CD4-positive, alpha-beta T cell (primary cell): ENCODE measurements at regions not wholly inside any gene's neighbourhood (a gene's known extent, or its start where the extent isn't known, plus 50 kb on each side); places are given as distances from the start of the nearest gene placed in this dataset.

Experiments used
- ATAC-seq: fragments of 200-7000 bp; cut with Tn5 transposase; one replicate; pipeline ENCODE4 v1.10.0; 2022; ENCODE audit warnings: mild to moderate bottlenecking; ENCODE audit not compliant: poor library complexity
- CTCF ChIA-PET: fragments of 350-600 bp; sonication (Branson Sonifier 250); formaldehyde crosslinking; loops from one replicate; lab custom pipeline; 2021; ENCODE audit warnings: antibody characterized with exemption, inconsistent platforms; lab: Charles Lee
- POLR2A ChIA-PET: fragments of 350-600 bp; sonication (Branson Sonifier 250); formaldehyde crosslinking; loops from one replicate; lab custom pipeline; 2021; ENCODE audit warnings: antibody characterized with exemption, inconsistent platforms; lab: Charles Lee
- DNase-seq, 14 experiments: peaks; one replicate each; pipeline ENCODE4 v3.0.0-alpha.2; 2013 to 2020; ENCODE audit warnings: mixed read lengths in 2 of 14
- H3K27ac ChIP-seq, 2 donors: one replicate each; pipeline versions ENCODE4 v1.5.1 to v1.7.0; 2013; ENCODE audit warnings: low read length in 2 of 2, low read depth in 1 of 2, mild to moderate bottlenecking in 1 of 2
- H3K27me3 ChIP-seq, 2 experiments: 1 replicate in 1 of 2; 2 replicates in 1 of 2; pipeline versions ENCODE4 v1.6.1 to v1.7.0; 2013; ENCODE audit warnings: low read length in 2 of 2, control low read depth in 1 of 2, mild to moderate bottlenecking in 1 of 2, moderate library complexity in 1 of 2; ENCODE audit not compliant: insufficient read depth in 2 of 2, control insufficient read depth in 1 of 2
- H3K36me3 ChIP-seq: one replicate; pipeline ENCODE4 v1.6.1; 2013; ENCODE audit warnings: low read length, control low read depth; ENCODE audit not compliant: insufficient read depth
- H3K4me1 ChIP-seq: one replicate; pipeline ENCODE4 v1.6.1; 2013; ENCODE audit warnings: low read length, control low read depth; ENCODE audit not compliant: insufficient read depth
- H3K4me3 ChIP-seq: one replicate; pipeline ENCODE4 v1.5.1; 2013; ENCODE audit warnings: mild to moderate bottlenecking, low read length, moderate library complexity
- H3K9me3 ChIP-seq, 2 experiments: 1 replicate in 1 of 2; 2 replicates in 1 of 2; pipeline versions ENCODE4 v1.6.1 to v1.7.0; 2013; ENCODE audit warnings: low read length in 2 of 2, mild to moderate bottlenecking in 2 of 2, control low read depth in 1 of 2, moderate library complexity in 1 of 2; ENCODE audit not compliant: control insufficient read depth in 1 of 2, insufficient read depth in 1 of 2
- H3K27ac Mint-ChIP-seq: one replicate; pipeline ENCODE4 v1.8.0; 2020; ENCODE audit warnings: mixed read lengths
- H3K27me3 Mint-ChIP-seq: one replicate; pipeline ENCODE4 v1.8.0; 2021; ENCODE audit warnings: mixed read lengths
- H3K36me3 Mint-ChIP-seq: one replicate; pipeline ENCODE4 v1.8.0; 2021; ENCODE audit warnings: low read depth, mixed read lengths
- H3K4me1 Mint-ChIP-seq: one replicate; pipeline ENCODE4 v1.8.0; 2021; ENCODE audit warnings: low read depth, mixed read lengths
- H3K4me3 Mint-ChIP-seq: one replicate; pipeline ENCODE4 v1.8.0; 2020; ENCODE audit warnings: mild to moderate bottlenecking, mixed read lengths
- H3K9me3 Mint-ChIP-seq: one replicate; pipeline ENCODE4 v1.8.0; 2020; ENCODE audit warnings: mixed read lengths
- intact Hi-C, 2 experiments: fragments of 100-400 bp; cut with DNase I in 1 of 2; cut with micrococcal nuclease in 1 of 2; formaldehyde crosslinking; loops; one replicate each; pipeline versions ENCODE4 v1.15.1 to v1.9.0; 2023 to 2025; cut with DNase I, micrococcal nuclease
- TF ChIP-seq, protein P1 (sequence below): fragments of 200-600 bp; IDR thresholded peaks from one replicate; pipeline ENCODE4 v1.8.0; 2022; ENCODE audit warnings: antibody characterized with exemption, mild to moderate bottlenecking

DNA sequence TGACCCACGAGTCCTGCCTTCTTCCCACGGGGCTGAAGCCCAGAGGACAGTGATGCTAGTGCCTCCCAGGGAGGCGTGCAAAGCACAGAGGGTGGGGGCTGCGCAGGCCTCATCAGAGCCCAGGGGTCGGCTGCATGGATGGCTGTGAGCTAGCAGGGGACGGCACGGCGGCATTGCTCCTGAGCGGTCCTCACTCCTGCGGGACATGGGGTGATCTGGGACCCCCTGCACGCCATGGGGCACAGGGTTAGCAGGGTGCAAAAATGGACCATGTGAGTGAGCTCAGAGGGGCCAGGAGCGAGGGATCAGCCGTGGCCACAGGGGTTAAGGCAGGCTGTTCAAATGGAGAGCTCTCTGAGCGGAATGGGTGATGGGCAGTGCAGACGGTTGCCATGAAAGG lies 138.3 kb downstream of the SNX19 start:
- H3K4me1 Mint-ChIP-seq, result no peaks in the 10 kb centered on the region
- H3K4me3 Mint-ChIP-seq, result no peak overlapping the region
- H3K36me3 ChIP-seq, result no peaks in the 10 kb centered on the region
- no peak for DNase-seq
- no peaks in the 10 kb centered on the region for H3K4me1 ChIP-seq
- H3K27ac Mint-ChIP-seq, result no peak overlapping the region
- no peak for ATAC-seq
- H3K36me3 Mint-ChIP-seq, result no peaks in the 10 kb centered on the region
- H3K9me3 Mint-ChIP-seq, result no peaks in the 10 kb centered on the region
- H3K27ac ChIP-seq, result no peak overlapping the region
- no peak overlapping the region for H3K4me3 ChIP-seq
- H3K27me3 ChIP-seq, result no peaks in the 10 kb centered on the region
- CTCF ChIA-PET, result no interaction called here
- intact Hi-C loops, result no loop called here
- POLR2A ChIA-PET, result no interaction called here
- H3K9me3 ChIP-seq, result peaks cover 0 to 7% of the 10 kb centered on the region in 2 experiments
- peaks cover 5% of the 10 kb centered on the region for H3K27me3 Mint-ChIP-seq
- TF ChIP-seq, protein P1, sequence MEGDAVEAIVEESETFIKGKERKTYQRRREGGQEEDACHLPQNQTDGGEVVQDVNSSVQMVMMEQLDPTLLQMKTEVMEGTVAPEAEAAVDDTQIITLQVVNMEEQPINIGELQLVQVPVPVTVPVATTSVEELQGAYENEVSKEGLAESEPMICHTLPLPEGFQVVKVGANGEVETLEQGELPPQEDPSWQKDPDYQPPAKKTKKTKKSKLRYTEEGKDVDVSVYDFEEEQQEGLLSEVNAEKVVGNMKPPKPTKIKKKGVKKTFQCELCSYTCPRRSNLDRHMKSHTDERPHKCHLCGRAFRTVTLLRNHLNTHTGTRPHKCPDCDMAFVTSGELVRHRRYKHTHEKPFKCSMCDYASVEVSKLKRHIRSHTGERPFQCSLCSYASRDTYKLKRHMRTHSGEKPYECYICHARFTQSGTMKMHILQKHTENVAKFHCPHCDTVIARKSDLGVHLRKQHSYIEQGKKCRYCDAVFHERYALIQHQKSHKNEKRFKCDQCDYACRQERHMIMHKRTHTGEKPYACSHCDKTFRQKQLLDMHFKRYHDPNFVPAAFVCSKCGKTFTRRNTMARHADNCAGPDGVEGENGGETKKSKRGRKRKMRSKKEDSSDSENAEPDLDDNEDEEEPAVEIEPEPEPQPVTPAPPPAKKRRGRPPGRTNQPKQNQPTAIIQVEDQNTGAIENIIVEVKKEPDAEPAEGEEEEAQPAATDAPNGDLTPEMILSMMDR, result no peak

DNA sequence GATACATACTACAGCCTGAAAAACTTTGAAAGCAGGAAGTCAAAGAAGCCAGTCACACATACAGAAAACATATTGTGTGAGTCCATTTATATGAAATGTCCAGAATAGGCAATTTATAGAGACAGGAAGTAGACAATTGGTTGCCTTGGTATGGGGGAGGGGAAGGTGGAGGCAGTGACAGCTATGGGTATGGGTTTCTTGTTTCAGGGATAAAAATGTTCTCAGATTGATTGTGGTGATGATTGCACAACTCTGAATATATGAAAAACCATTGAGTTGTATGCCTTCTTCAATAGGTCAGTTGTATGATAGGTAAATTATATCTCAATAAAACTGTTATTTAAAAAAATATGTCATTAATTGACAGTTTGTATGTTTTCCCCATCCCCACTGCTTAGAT lies 137.6 kb downstream of the SNX19 start:
- CTCF ChIA-PET, result no interaction called here
- H3K27ac ChIP-seq, result no peak overlapping the region
- TF ChIP-seq, protein P1, result no peak
- H3K4me1 ChIP-seq, result no peaks in the 10 kb centered on the region
- intact Hi-C loops, result no loop called here
- ATAC-seq (no peak), DNase-seq (no peak)
- no peak overlapping the region for H3K4me3 Mint-ChIP-seq
- H3K9me3 ChIP-seq, result peaks cover 0 to 7% of the 10 kb centered on the region in 2 experiments
- H3K27me3 ChIP-seq, result no peaks in the 10 kb centered on the region
- H3K27me3 Mint-ChIP-seq, result peaks cover 5% of the 10 kb centered on the region
- H3K36me3 Mint-ChIP-seq, result no peaks in the 10 kb centered on the region
- no peaks in the 10 kb centered on the region for H3K36me3 ChIP-seq
- no peak overlapping the region for H3K27ac Mint-ChIP-seq
- no peaks in the 10 kb centered on the region for H3K4me1 Mint-ChIP-seq
- H3K9me3 Mint-ChIP-seq, result no peaks in the 10 kb centered on the region
- POLR2A ChIA-PET, result no interaction called here
- H3K4me3 ChIP-seq, result no peak overlapping the region

DNA sequence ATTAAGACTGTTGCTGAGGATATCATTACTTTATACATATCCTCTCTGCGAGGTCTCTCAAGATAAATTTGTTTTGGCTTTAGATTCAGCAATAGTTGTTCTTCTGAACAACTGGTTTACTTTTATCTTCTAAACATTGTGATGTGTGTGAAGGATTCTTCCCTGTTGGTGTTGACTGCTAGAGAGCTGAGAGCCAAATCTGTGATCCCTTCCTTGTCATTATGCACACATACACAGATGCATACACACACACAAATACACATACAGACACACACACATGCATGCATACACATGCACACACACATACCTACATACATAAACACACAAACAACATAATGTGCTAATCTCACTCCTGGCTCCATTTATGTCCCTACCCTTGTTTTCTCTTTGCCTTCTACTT lies 137.0 kb downstream of the SNX19 start:
- Mint-ChIP-seq H3K27me3 (peaks cover 5% of the 10 kb centered on the region), H3K36me3 (no peaks in the 10 kb centered on the region), H3K27ac (no peak overlapping the region), H3K4me1 (no peaks in the 10 kb centered on the region), H3K4me3 (no peak overlapping the region), H3K9me3 (no peaks in the 10 kb centered on the region)
- ChIA-PET CTCF (no interaction called here), POLR2A (no interaction called here)
- intact Hi-C loops, result no loop called here
- Histone ChIP-seq H3K36me3 (no peaks in the 10 kb centered on the region), H3K27ac (no peak overlapping the region), H3K9me3 (peaks cover 0 to 7% of the 10 kb centered on the region in 2 experiments), H3K4me3 (no peak overlapping the region), H3K4me1 (no peaks in the 10 kb centered on the region), H3K27me3 (no peaks in the 10 kb centered on the region)
- ATAC-seq (no peak), DNase-seq (no peak)
- TF ChIP-seq, protein P1, result no peak
